ENCODE measurements at regions not wholly inside any gene's neighbourhood (a gene's known extent, or its start where the extent isn't known, plus 50 kb on each side); places are given as distances from the start of the nearest gene placed in this dataset.

DNA sequence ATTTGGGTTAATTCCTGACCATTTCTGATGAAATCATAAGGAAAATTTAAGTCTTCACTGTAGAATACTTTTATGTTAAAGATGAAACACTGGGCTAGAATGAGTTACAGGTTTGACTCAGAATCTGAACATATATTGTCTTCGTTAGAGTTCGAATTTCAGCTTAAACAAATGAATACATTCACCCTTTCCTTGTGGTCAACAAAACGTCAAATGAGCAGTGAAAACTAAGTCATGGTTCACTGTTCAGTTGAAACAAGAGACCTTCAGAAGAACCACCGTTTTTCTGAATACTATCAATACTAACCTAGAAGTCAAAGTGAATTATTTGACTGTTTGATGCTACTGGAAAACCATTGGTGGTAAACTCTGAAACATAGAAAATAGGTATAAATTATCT lies 235.2 kb upstream of the ZWINT start:
- DNase-seq: no peak
- intact Hi-C loops (cut with DNase I; ENCODE audit: low total_unique reads): no loop called here
- Histone ChIP-seq H3K4me3 (no peak overlapping the region), H3K4me1 (no peaks in the 10 kb centered on the region), H3K27me3 (no peaks in the 10 kb centered on the region), H3K9me3 (no peaks in the 10 kb centered on the region), H3K36me3 (no peaks in the 10 kb centered on the region), H3K27ac (no peak overlapping the region)
- TF ChIP-seq, protein P1, sequence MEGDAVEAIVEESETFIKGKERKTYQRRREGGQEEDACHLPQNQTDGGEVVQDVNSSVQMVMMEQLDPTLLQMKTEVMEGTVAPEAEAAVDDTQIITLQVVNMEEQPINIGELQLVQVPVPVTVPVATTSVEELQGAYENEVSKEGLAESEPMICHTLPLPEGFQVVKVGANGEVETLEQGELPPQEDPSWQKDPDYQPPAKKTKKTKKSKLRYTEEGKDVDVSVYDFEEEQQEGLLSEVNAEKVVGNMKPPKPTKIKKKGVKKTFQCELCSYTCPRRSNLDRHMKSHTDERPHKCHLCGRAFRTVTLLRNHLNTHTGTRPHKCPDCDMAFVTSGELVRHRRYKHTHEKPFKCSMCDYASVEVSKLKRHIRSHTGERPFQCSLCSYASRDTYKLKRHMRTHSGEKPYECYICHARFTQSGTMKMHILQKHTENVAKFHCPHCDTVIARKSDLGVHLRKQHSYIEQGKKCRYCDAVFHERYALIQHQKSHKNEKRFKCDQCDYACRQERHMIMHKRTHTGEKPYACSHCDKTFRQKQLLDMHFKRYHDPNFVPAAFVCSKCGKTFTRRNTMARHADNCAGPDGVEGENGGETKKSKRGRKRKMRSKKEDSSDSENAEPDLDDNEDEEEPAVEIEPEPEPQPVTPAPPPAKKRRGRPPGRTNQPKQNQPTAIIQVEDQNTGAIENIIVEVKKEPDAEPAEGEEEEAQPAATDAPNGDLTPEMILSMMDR (IDR thresholded peaks at IDR 0.05): no peak

DNA sequence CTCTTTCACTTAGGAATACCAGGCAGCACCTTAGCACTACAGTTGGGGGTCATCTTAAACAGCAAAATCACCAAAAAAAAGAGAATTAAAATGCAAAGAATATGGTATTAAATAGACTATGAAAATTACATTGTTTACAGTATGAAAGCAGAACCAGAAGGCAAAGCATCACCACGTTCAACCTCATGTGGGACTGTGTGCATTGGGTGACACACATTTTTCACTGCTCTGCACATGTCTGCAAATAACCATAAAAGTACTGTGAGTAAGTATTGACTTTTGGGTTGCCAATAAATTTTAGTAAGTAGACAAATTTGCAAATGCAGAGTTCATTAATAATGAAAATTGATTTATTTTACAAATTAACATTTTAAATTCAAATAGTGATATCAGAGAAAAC lies 232.1 kb upstream of the ZWINT start:
- DNase-seq: no peak
- Histone ChIP-seq H3K27me3 (no peaks in the 10 kb centered on the region), H3K4me1 (no peaks in the 10 kb centered on the region), H3K4me3 (no peak overlapping the region), H3K36me3 (no peaks in the 10 kb centered on the region), H3K9me3 (no peaks in the 10 kb centered on the region), H3K27ac (no peak overlapping the region)
- TF ChIP-seq, protein P1 (IDR thresholded peaks at IDR 0.05): no peak
- intact Hi-C loops (cut with DNase I; ENCODE audit: low total_unique reads): no loop called here

DNA sequence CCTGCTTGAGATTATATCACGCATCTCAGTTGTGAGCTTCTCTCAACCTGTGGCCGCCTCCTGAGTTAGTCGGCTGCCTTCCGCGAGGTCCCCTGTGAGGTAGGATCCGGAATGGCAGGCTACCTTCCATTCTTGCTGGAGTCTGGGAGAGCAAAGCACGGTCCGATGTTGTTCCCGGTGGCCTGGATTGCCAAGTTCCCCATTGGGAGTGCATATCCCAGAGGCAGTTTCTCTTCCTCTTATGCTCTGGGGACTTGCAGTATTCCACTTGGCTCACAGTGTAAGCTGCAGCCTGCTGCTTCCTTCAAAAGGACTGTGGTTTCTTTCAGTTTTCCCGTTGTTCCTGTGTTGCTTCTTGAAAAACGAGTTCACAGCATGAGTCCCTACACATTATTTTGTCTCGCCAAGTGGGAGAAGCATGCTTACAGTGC lies 225.4 kb upstream of the ZWINT start:
- TF ChIP-seq, protein P1 (IDR thresholded peaks at IDR 0.05): no peak
- intact Hi-C loops (cut with DNase I; ENCODE audit: low total_unique reads): no loop called here
- no peak for DNase-seq

DNA sequence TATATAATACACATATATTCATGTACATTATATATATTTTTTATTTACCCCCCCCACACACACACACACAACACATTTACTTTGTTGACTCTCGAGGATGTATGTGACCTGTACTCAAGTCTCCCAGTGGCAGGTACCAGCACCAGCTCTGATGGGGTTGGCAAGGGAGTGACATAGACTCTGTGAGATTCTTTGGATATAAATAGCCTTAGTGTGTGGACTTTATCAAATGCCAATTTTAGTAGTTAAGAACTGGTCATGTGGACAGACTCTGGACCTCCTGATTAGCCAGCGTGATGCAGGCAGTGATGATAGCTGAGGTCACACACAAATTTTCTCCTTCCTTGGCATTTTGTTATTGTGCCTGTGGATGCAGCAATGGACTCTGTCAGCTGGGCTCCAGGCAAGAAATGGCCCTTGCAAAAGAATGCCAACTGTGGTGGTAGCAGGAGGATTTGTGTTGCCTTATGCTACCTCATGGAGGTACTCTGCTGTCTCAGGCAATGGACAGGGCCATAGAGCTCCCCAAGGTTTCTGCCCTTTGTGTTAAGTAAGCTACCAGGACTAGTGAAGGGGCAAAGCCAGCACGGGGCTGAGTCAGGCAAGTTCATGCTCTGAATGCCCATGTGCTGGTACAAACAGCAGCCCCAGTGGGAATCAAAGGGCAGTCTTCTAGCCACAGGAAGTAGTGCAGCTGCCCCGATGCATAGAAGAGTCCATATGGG lies 224.6 kb upstream of the ZWINT start:
- no peak for DNase-seq
- TF ChIP-seq, protein P1 (IDR thresholded peaks at IDR 0.05): no peak
- no peaks in the 10 kb centered on the region for H3K27me3 ChIP-seq
- no peaks in the 10 kb centered on the region for H3K36me3 ChIP-seq
- H3K27ac ChIP-seq: no peak overlapping the region
- H3K9me3 ChIP-seq: no peaks in the 10 kb centered on the region
- no peaks in the 10 kb centered on the region for H3K4me1 ChIP-seq
- intact Hi-C loops (cut with DNase I; ENCODE audit: low total_unique reads): no loop called here
- no peak overlapping the region for H3K4me3 ChIP-seq

More for the DNA sequence above, 225.4 kb upstream of the ZWINT start:
- Histone ChIP-seq H3K27ac (no peak overlapping the region), H3K4me1 (no peaks in the 10 kb centered on the region), H3K36me3 (no peaks in the 10 kb centered on the region), H3K4me3 (no peak overlapping the region), H3K27me3 (no peaks in the 10 kb centered on the region), H3K9me3 (no peaks in the 10 kb centered on the region)

DNA sequence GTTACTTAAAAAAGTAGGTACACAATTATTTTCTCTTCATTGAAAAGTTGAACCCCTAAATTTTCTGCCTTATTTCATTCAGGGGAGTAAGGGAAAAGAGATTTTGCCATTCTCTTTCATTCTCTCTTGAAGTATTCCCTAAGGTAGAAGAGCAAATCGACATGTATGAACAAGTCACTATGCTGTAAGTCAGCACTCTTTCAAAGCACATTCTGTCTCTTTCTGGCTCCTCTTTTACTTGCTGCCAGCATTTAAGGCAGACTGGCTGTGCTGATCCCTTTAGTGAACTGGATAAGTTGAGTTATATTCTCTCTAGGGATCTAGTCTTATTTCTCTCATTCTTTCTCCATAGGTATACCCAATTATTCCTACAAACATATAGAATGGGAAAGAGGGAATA lies 222.3 kb upstream of the ZWINT start:
- TF ChIP-seq, protein P1 (IDR thresholded peaks at IDR 0.05): no peak
- DNase-seq: no peak
- Histone ChIP-seq H3K27ac (no peak overlapping the region), H3K36me3 (no peaks in the 10 kb centered on the region), H3K4me3 (no peak overlapping the region), H3K4me1 (no peaks in the 10 kb centered on the region), H3K27me3 (no peaks in the 10 kb centered on the region), H3K9me3 (no peaks in the 10 kb centered on the region)
- intact Hi-C loops (cut with DNase I; ENCODE audit: low total_unique reads): no loop called here

Data from tibial artery (tissue), 4 donors.